Activated effector memory CD4-positive, alpha-beta T cell treated with Interleukin-2 at 50 U/mL for 16 hours (primary cell): ENCODE measurements at regions not wholly inside any gene's neighbourhood (a gene's known extent, or its start where the extent isn't known, plus 50 kb on each side); places are given as distances from the start of the nearest gene placed in this dataset.

Experiments used
- DNase-seq: peaks from one replicate; pipeline ENCODE4 v3.0.0-alpha.2; 2020

DNA sequence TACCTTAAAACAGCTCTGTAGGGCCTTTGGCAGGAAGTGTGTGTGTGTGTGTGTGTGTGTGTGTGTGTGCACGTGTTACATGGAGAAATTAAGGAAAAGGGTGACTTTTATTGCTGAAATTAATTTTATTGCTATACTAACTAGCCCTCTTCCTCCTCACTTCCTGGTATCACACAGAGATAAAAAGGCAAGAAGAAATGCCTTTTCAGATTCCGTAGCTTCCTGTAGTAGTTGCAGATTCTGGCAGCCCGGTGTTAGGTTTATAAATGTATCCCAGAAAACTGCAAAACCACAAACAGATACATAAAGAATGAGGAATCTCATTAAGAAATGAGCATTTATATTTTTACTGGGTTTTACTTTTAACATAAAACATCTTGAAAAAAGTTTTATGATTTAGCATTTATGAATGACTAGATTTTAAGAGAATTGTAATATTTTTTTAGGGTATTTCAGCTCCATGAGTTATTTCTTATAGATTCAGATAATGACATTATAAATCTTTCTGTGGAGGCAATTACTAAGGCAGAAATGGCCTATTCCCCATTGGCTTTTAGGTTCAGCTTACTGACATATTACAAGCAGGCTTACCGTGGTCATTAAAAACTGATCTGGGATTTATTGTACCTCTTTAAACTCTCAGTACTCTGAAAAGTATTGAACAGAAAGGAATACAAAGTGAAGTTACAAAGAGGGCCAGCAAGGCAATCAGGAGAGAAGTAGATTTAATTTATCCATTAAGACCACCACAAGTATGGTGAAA, 249.1 kb upstream of the TSHZ2 start:
- DNase-seq: no peak

DNA sequence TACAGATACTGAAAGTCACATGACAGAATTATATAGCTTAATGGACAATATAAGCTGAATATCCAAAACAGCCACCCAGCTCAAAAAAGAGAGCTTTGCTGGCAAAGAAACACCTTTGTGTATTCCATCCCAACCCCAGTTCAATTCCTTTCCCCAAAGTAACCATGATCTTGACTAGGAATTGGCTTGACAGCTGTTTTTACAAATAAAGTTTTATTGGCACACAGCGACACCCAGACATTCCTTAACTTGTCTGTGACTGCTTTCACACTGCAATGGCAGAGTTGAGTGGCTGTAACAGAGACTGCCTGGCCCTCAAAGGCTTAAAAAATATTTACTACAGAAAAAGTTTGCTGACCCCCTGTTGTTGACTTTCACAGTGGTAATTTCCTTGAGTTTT, 264.0 kb upstream of the TSHZ2 start:
- DNase-seq: no peak

DNA sequence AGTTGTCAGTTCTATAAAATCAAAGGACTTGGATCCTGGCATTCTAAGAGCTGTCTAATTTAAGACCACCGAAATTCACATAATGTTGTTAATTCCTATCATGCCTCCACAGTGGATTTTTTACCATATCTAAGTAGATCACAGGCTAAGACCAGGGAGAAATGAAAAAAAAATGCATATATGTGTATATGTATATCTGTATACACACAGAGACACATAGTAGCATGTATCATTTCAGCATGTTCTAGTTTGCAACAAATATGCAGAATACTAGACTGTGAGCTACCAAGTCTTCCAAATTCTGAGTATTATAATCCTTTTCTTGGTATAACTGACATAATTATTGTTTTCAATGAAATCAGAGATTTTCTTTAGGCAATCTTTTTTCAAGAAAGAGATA, 267.6 kb upstream of the TSHZ2 start:
- no peak for DNase-seq

DNA sequence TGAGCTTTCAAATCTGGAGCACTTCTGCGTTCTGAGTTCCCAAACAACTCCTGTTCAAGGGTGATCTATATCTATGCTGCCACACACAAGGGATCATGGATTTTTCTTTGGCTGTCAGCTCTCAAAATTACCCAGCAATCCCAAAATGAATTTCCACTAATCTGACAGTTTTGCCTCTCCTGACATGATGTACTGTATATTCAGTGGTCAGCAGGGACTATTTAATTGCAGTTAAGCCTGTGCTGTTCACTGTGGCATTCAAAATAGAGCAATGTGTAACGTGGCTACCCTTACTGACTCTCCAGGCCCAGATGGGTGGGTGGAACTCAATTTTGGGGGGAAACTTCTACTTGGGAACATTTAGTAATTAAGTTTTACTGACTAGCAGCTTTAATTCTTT, 283.8 kb upstream of the TSHZ2 start:
- DNase-seq: no peak

DNA sequence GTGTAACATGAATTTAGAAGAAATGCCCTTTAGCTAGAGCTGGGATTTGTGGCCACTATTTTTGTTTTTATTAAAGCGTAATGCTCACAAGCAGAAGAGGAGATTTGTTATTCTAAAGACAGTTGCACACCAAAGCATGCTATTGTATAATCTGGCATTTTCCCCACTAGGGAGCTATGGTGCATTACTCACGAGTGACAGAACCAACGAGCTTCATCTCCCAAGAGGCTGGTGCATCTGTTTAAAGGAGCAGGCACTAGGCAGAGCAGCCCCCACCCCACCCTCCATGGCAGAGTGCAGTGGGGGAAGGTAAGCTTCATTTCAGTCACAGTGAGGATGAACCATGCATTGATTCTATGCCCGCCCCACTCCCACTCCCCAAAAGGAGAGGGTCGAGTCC, 287.3 kb upstream of the TSHZ2 start:
- no peak for DNase-seq

DNA sequence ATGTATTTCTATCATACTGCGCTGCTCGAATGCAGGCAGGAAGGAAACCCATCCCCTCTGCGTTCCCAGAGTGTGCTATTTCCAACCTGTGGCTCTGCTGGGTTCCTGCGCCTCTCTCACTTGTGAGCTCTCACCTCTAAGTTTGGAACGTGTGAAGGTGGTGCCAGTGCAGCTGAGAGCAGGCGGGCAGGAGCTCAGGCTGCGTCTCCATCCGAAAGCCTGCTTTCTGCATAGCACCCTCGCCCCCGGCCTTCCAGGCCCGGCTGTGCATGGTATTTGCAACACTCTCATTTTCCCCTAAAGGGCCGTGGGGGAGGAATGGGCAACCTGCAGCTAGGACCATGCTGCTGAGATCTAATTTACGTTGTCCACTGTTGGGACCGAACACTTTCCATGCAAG, 288.0 kb upstream of the TSHZ2 start:
- no peak for DNase-seq

DNA sequence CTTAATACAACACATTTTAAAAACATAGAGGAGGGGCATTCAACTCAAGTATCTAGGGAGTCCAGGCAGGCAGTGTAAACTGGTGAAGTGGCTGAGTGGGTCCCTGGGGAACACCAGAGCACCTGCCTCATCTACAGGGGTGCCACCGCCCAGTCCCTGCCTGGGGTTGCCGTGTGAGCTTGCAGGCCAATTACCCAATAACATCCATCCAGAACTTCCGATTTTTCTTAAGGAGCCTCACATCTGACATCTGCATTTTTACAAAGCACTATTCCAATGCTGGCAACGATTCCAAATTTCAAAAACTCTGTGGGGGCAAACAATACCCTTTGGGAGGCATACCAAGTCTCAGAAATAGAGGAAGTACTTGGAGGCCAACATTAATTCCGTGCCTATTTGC, 288.4 kb upstream of the TSHZ2 start:
- no peak for DNase-seq

DNA sequence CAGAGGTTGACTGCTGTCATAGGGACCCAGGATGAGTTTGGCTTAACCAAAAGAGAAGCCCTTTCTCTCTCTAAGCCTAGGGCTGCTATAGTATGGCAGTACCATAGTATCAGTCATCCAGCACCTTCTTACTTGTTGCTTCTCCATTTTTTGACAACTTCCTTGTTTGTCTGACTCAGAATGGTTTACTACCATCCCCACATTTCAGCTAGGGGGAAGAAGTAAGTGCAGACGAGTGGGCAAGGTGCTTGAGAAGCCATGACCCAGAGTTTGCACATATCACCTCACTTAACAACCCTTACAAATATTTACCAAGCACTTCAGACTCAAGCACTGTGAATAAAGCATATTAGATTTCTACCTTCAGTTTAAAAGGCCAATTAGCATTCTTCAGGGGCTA, 289.9 kb upstream of the TSHZ2 start:
- no peak for DNase-seq

DNA sequence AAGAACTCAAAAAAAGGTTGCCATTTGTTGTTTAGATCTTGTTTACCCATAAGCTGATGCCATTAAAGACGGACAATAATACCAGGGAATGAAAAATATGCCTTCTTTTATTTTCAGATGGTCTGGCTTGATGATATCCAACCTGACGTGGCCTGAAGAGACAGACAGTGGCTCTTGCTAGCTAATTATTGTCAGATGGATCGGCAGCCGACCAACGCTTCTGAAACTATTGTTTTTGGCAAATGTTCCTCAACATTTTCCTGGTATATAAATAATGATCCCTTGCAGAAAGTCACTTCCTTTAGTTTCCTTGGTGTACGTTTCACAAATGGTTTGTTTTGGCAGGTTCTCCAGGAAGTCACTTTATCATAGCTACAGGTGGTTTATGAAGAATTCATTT, 290.9 kb upstream of the TSHZ2 start:
- no peak for DNase-seq

DNA sequence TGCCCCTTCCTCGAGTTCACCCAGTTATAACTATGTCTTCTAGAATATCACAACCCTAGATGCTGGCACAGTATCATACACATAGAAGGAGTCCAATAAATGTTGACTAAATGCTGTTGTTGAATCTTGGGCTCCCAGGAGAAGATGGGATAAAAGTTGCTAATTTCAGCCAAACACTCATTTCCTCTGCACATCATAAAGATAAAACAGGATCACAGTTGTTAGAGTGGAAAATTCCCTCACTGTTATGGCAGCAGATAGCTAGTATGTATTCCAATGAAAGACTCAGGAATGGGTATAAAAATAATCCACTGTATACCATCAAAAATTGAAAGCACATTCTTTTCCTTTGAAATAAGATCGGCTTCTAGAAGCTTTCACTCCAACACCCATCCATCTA, 294.9 kb upstream of the TSHZ2 start:
- no peak for DNase-seq

DNA sequence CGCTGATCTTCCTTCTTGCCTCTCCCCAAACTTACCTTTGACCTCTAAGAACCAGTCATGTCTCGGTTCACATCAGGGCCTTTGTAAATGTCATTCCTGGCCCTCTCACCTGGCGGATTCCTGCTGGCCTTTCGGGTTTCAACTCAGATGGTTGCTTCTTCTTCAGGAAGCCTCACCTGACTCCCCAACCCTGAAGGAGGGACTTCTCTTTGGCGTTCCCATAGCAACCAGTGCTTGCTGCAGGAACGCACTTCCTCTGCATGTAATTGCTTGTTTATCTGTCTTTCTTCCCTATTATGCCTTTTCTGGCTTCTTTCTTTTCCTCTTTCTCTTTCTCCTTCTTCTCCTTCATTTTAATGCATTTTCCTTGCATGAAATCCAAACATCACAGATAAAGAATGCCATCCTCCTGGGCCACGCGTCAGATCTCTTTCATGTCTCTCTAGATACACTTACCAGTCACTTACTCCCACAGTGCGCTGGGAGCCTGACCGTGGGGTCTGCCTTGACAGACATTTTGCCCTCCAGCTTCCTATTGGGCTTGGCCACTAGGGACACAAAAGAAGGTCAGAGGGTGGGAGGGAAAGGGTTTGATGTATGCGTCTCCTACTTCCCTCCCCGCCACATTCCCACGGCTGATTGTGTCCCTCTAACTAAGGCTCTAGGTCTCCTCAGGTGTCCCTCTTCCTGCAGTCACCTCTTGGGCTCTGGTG, 295.7 kb upstream of the TSHZ2 start:
- DNase-seq: no peak

DNA sequence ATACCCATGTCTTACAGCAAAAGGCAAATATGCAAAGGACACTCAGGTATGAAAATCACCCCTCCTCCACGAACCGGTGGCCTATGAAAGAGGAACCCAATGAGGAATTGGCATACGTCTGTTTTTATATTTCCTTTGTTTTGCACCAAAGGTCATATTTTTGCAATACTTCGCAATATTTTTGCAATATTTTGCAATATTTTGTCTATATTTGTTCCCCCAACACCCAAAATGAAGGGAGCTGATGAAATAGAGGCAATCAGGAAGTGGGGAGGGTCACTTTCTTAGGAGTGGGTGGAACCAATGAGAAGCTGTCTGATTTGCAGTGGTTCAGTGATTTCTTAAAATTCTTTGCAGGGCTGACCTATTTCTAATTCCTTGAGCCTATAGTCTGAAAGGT, 296.8 kb upstream of the TSHZ2 start:
- DNase-seq: no peak

DNA sequence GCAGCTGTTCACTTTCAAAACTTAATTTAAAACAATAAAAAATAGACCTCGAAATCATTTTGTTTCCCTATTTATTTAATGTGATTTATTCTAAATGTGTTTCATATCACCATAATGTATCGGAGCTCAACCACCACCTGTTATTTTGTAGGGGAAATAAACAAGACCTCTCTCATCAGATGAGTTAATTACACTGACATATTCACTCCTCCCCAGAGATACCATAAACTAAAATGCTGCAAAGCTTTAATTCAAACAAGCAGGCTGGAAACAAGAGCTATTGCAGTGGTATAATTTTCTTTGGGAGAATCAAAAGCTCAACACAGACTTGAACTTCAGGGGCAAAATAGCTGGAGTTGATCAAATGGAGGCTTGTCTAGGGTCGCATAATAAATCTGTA, 303.5 kb upstream of the TSHZ2 start:
- no peak for DNase-seq

DNA sequence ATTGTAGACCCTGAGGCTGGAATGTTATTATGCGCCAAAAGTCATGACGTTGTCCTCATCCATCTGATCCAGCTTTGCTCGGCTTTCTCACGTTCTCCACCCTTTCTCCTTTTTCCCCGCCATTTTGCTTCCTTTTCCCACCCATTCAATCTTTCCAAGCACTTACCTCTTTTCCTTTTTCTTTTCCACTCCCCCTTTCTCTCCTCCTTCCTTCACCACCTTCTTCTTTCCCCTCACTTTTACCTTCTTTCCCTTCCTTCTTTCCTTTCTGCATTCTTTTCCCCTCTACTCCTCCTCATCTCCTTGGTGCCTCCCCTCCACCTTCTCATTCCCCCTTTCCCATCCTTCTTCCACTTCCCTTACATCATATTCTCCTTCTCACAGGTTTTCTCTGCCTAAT, 304.8 kb upstream of the TSHZ2 start:
- no peak for DNase-seq

DNA sequence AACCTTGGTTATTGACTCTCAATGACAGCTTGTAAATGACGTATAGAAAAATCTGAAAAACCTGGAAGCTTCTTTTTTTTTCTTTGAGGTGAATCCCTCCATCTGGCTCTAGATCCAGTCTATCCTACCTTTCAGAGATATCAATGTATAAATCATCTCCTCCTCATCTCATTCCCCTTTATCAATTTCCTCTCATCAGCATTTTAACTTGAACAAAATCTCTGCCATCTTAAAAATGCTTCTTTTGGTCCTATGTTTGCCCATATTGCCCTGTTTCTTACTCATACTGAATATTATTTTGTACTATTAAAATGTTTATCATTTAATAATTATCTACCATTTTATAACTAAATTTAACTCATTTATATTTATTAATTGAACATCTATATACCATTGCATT, 306.7 kb upstream of the TSHZ2 start:
- no peak for DNase-seq

DNA sequence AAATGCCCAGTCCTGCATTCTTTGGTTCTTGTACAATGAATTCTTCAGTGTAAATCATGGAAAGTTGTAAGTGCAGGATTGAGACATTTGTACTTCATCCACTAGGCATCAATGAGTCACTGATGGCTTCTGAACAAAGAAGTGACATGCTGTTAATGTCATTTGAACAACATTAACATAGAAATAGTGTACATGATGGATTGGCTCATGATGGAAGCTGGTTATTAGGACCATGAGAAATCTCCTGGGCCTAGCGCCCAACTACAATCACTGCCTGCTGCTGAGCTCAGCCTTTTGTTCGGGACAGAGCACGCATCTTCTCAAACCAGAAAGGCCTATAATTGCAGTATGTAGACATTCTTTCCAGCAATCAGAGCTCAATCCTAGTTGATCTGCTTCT, 316.8 kb upstream of the TSHZ2 start:
- DNase-seq: no peak

DNA sequence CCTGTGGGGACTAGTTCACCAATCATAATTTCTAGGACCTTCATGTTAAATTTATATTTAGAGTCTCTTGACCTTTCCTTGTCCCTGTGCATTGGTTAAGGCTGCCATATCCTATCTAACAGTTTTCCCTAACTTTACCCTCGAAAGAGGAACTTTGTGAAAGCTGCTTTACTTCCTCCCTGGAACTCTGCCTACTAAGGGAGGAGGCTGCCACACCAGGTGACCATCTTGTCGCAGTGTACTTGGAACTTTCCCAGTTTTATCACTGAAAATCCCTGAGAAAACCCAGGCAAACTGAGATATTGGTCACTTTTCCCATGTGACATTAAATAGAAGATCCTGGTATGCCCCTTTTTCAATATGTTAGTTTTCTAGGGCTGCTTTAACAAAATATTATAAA, 317.6 kb upstream of the TSHZ2 start:
- DNase-seq: no peak

DNA sequence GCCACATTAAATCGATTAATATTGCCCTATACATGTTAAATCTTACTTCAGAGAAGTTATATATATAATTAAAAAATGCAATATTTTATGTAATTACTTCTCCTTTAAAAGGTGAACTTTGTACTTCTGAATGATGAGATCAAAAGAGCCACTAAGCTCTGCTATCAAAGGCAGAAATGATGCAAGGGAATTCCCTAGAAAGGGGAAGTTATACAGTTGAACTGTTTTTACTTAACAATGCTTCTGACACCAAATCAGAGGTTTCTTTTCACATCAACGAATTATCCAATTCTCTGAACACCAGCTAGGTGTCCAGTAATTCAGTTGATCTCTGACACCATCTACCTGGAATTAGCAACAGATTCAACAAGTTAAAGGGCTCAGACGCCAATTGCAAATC, 319.9 kb upstream of the TSHZ2 start:
- no peak for DNase-seq

DNA sequence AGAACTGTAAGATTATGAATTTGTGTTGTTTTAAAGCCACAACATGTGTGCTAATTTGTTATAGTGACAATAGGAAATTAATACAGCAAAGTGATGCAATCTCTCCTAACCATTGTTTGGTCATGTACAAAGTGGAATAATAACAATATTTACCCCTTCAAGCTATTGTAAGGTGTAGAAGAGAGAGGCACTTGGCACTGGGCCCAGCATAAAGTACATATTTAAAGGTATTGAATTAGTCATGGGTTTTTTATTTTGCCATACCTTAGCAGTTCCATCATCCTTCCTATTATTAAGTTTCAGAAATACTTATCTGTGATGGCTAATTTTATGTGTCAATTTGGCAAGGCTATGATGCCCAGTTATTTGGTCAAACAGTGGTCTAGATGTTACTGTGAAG, 322.4 kb upstream of the TSHZ2 start:
- DNase-seq: no peak

DNA sequence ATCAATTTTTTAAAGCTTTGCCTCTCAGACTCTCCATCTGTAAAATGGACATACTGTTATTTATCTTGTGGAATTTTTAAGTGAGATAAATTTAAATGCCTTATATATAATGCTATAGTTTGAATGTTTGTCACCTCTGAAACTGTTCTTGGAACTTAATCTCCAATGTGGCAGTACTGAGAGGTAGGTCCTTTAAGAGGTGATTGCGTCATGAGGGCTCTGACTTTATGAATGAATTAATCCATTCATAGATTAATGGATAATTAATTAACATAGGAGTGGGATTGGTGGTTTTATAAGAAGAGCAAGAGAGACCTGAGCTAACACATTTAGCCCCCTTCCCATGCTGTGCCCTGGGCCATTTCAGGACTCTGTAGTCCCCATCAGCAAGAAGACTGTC, 326.3 kb upstream of the TSHZ2 start:
- no peak for DNase-seq

DNA sequence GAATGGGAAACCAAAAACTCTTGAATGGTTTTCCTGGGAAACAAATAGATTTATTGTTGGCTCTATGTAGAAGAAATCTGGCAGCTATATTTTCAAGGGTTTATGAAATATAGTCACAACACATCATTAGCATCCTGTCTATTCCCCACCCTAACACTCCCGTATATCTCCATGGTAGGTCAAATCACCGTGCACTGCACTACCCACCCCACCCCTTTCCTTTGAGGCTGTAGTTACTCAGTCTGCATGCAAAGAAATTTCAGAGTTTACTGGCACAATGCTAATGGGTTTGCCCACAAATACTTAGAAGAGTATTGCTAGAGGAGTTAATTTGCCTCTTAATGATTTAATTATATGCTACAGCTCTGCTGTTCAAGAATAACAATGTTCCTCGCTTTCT, 329.1 kb upstream of the TSHZ2 start:
- DNase-seq: no peak

DNA sequence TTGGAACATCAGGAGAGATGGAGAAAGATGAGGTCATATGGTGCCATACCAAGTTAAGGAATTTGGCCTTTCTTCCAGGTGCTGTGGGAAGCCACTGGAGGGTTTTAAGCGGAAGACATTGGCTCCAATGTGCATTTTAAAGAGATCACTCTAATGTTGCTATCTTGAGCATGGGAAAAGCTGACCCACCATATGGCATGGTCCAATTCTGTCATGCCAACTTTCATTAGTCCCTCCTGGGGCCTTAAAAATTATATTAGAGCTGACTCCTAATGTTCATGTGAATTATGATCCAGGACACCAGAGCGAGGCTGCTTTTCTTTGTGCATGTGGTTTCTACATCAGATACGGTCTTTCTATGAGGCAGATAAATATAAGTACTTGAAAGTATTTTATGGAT, 335.0 kb upstream of the TSHZ2 start:
- DNase-seq: no peak

DNA sequence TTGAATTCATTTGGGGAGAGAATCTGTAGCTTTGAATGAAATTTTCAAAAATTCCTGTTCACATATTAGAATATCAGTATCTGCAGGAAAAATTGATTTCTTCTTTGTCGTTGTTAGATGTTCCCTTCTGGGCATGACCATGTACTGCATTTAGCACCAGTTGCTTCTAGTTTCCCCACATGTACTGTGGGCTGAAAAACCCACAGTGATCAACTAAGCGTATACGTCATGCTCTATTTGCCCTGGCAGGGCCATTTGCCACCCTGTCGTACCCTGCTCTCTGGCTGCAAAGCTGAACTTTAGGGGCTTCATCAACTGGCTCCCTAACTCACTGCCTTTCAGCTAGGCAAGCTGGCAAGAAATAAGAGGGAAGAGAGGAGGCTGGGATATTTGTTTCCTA, 340.7 kb upstream of the TSHZ2 start:
- DNase-seq: no peak

DNA sequence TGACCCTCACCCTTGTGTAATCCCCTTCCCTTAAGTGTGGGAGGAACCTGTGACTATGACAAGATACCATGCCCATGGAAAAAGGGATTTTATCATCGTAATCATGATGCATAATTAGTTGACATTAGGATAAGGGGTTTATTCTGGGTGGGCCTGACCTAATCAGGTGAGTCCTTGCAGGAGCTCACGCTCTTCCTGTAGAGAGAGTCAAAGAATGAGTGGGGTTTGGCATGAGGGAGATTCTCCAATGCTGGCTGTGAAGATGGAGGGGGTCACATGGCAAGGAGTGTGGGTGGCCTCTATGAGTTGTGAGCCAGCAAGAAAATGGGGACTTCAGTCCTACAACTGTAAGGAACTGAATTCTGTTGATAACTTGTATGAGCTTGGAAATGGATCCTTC, 342.0 kb upstream of the TSHZ2 start:
- no peak for DNase-seq

DNA sequence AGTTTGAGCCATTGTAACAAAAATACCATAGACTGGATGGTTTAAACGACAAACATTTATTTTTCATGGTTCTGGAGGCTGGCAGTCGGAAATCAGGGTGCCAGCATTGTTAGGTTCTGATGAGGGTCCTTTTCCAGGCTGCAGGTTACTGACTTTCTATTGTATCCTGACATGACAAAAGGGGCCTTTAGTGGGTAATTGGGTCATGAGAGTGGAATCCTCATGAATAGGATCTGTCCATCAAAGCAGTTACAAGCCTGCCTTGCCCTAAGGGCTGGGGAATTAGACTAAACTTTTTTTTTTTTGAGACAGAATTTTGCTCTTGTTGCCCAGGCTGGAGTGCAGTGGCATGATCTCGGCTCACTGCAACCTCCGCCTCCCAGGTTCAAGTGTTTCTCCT, 347.9 kb upstream of the TSHZ2 start:
- no peak for DNase-seq
